ENCODE measurements at regions not wholly inside any gene's neighbourhood (a gene's known extent, or its start where the extent isn't known, plus 50 kb on each side); places are given as distances from the start of the nearest gene placed in this dataset.

- no peak for TF ChIP-seq CTCF (IDR thresholded peaks at IDR 0.05; ENCODE audit: extremely low read depth, insufficient read depth, missing control alignments)
- no peak for DNase-seq (ENCODE audit: low spot score)
- in situ Hi-C loops (cut with MboI; ENCODE audit: low pct_unique_long_range_greater_than_20kb, low sequenced_read_pairs, unreplicated experiment): no loop called here
Measured at GRCh38 chr1:91138959-91139358, 117.1 kb upstream of the ZNF644 start.

DNA sequence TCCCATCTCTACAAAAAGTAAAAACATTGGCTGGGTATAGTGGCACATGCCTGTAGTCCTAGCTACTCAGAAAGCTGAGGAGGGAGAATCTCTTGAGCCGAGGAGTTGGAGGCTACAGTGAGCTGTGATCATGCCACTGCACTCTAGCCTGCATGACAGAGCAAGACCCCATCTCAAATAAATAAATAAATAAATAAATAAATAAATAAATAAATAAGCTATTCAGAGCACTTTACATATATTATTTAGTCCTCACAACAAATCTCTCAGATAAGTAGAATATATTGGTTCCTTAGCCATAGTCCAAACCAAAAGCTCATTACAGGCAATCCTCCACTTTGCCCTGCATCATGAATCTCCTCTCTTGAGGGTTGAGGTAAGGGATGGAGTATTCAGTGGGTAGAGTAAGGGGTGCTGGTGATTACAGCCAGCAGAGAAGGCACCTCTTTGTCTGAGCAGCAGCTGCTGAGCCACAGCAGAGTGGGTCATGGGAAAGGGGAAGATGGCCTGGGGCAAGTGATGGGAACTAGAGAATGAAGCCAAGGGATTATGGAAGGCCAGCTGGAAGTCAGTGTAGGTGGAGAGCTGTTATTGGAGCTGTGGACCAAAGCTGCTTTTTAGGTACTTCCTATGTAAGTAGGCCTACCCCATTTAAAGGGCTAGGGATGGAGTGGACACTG is 115.5 kb upstream of the ZNF644 start:
- no peak for DNase-seq (ENCODE audit: low spot score)
- TF ChIP-seq CTCF (IDR thresholded peaks at IDR 0.05; ENCODE audit: extremely low read depth, insufficient read depth, missing control alignments): no peak
- in situ Hi-C loops (cut with MboI; ENCODE audit: low pct_unique_long_range_greater_than_20kb, low sequenced_read_pairs, unreplicated experiment): no loop called here

- no peak for TF ChIP-seq CTCF (IDR thresholded peaks at IDR 0.05; ENCODE audit: extremely low read depth, insufficient read depth, missing control alignments)
- in situ Hi-C loops (cut with MboI; ENCODE audit: low pct_unique_long_range_greater_than_20kb, low sequenced_read_pairs, unreplicated experiment): no loop called here
Measured at GRCh38 chr1:91135799-91136198, 114.0 kb upstream of the ZNF644 start.

DNA sequence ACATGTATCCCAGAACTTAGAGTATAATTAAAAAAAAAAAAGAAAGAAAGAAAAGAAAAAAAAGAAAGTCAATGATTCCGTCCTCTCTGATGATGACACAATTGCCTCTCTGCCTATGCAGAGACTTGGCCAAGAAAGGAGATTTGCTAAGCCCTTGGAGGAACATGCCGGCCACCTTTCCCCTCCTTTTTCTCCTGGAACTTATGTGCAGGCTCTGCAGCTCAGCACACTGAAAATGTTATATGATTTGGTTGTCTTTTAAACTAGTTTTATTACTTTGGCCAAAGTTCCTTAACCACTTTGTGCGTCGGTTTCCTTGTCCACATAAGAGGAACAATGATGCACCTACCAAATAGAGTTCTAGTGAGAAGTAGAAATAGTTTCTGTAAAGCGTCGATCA is 111.4 kb upstream of the ZNF644 start:
- no peak for DNase-seq (ENCODE audit: low spot score)
- TF ChIP-seq CTCF (IDR thresholded peaks at IDR 0.05; ENCODE audit: extremely low read depth, insufficient read depth, missing control alignments): no peak
- in situ Hi-C loops (cut with MboI; ENCODE audit: low pct_unique_long_range_greater_than_20kb, low sequenced_read_pairs, unreplicated experiment): no loop called here

More at GRCh38 chr1:91135799-91136198, 114.0 kb upstream of the ZNF644 start:
- no peak for DNase-seq (ENCODE audit: low spot score)

- DNase-seq (ENCODE audit: low spot score): no peak
- in situ Hi-C loops (cut with MboI; ENCODE audit: low pct_unique_long_range_greater_than_20kb, low sequenced_read_pairs, unreplicated experiment): no loop called here
- no peak for TF ChIP-seq CTCF (IDR thresholded peaks at IDR 0.05; ENCODE audit: extremely low read depth, insufficient read depth, missing control alignments)
Measured at GRCh38 chr1:91130256-91130985, 108.6 kb upstream of the ZNF644 start.

DNA sequence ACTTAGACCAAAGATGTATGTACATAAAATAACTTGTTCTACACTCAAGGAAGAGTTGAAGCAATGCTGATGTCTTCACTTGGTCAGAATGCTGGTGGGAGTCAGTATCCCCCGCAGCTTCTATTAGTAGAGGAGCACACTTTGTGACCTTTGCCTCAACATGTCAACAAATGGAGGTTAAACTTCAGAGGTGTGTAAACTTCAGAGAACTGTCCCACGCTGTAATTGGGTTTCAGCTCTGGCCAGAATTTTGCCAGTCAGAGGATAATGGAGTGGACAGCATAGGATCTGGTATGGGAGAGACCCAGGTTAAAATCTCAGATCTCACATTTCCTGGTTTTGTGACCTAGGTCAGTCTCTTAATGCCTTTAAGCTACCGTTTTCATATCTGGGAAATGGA is 107.6 kb upstream of the ZNF644 start:
- TF ChIP-seq CTCF (IDR thresholded peaks at IDR 0.05; ENCODE audit: extremely low read depth, insufficient read depth, missing control alignments): no peak
- DNase-seq (ENCODE audit: low spot score): no peak
- in situ Hi-C loops (cut with MboI; ENCODE audit: low pct_unique_long_range_greater_than_20kb, low sequenced_read_pairs, unreplicated experiment): no loop called here

All from GM13977 (cell line).